GM23248 (cell line): ENCODE measurements at regions not wholly inside any gene's neighbourhood (a gene's known extent, or its start where the extent isn't known, plus 50 kb on each side); places are given as distances from the start of the nearest gene placed in this dataset.

ENCODE experiments used
- DNase-seq: peaks from one replicate; pipeline ENCODE4 v3.0.0-alpha.2; 2015
- H2AFZ ChIP-seq: fragments of 200-600 bp; sonication (generic); 2 replicates; pipeline ENCODE4 v1.6.1; 2016; ENCODE audit warnings: antibody characterized with exemption
- H3F3A ChIP-seq: fragments of 200-600 bp; sonication (generic); 2 replicates; pipeline ENCODE4 v1.6.1; 2016; ENCODE audit warnings: mild to moderate bottlenecking, antibody characterized with exemption, mixed run types; ENCODE audit not compliant: insufficient read depth
- H3K27ac ChIP-seq: fragments of 200-600 bp; sonication (generic); 2 replicates; pipeline ENCODE4 v1.5.1; 2016; ENCODE audit warnings: mild to moderate bottlenecking
- H3K27me3 ChIP-seq: fragments of 200-600 bp; sonication (generic); replicated peaks from 2 replicates; pipeline ENCODE4 v1.6.1; 2016; ENCODE audit warnings: mild to moderate bottlenecking; ENCODE audit not compliant: insufficient read depth
- H3K36me3 ChIP-seq: fragments of 200-600 bp; sonication (generic); 2 replicates; pipeline ENCODE4 v1.6.1; 2016; ENCODE audit warnings: low read depth, mild to moderate bottlenecking
- H3K4me1 ChIP-seq: fragments of 200-600 bp; sonication (generic); 2 replicates; pipeline ENCODE4 v1.6.1; 2016; ENCODE audit warnings: mild to moderate bottlenecking; ENCODE audit not compliant: insufficient read depth
- H3K4me2 ChIP-seq: fragments of 200-600 bp; sonication (generic); one replicate; pipeline ENCODE4 v1.6.1; 2016; ENCODE audit warnings: mild to moderate bottlenecking; ENCODE audit not compliant: unreplicated experiment
- H3K4me3 ChIP-seq: fragments of 200-600 bp; sonication (generic); 2 replicates; pipeline ENCODE4 v1.5.1; 2016; ENCODE audit warnings: mild to moderate bottlenecking
- H3K79me2 ChIP-seq: fragments of 200-600 bp; sonication (generic); 2 replicates; pipeline ENCODE4 v1.6.1; 2016; ENCODE audit warnings: mild to moderate bottlenecking; ENCODE audit not compliant: insufficient read depth
- H3K9ac ChIP-seq: fragments of 200-600 bp; sonication (generic); 2 replicates; pipeline ENCODE4 v1.6.1; 2016; ENCODE audit warnings: mild to moderate bottlenecking
- H3K9me2 ChIP-seq: fragments of 200-600 bp; sonication (generic); 2 replicates; pipeline ENCODE4 v1.6.1; 2016; ENCODE audit warnings: mixed run types, mild to moderate bottlenecking, moderate library complexity; ENCODE audit not compliant: insufficient read depth
- H3K9me3 ChIP-seq: fragments of 200-600 bp; sonication (generic); one replicate; pipeline ENCODE4 v1.6.1; 2017; ENCODE audit warnings: low read depth
- H4K20me1 ChIP-seq: fragments of 200-600 bp; sonication (generic); 2 replicates; pipeline ENCODE4 v1.6.0; 2016; ENCODE audit not compliant: insufficient read depth
- EZH2 ChIP-seq: fragments of 200-600 bp; sonication (generic); IDR thresholded peaks from 2 replicates; pipeline ENCODE4 v1.6.1; 2018; ENCODE audit warnings: antibody characterized with exemption, mild to moderate bottlenecking; ENCODE audit not compliant: insufficient read depth, poor library complexity, severe bottlenecking
- EZH2phosphoT487 ChIP-seq: fragments of 200-600 bp; sonication (generic); IDR thresholded peaks from 2 replicates; pipeline ENCODE4 v1.6.1; 2018; ENCODE audit warnings: antibody characterized with exemption, moderate library complexity, mild to moderate bottlenecking, low read depth; ENCODE audit not compliant: insufficient read depth
- WGBS, 2 experiments: methylation state at CpG; one replicate each; pipeline ENCODE4 v1.1.6; 2015 to 2017; ENCODE audit warnings: low lambda C conversion rate in 2 of 2, low coverage in 1 of 2; ENCODE audit errors: missing lambda C conversion rate in 2 of 2; 5-methylcytosine and 5-hydroxymethylcytosine counted together
- in situ Hi-C: fragments of 300-500 bp; cut with MboI; formaldehyde crosslinking; loops from 2 replicates; pipeline ENCODE4 v1.15.0; 2020

GRCh38 chr4:63036159-63036866, 1372.9 kb downstream of the TECRL start:
- in situ Hi-C loops: no loop called here
- H3K4me1 ChIP-seq: no peaks in the 10 kb centered on the region
- WGBS, 2 experiments: 22 to 28% methylated on average over 8 of the region's 8 CpGs
- no peak overlapping the region for H3K4me3 ChIP-seq
- H3K27me3 ChIP-seq: no peaks in the 10 kb centered on the region
- H3K4me2 ChIP-seq: no peak overlapping the region
- H3F3A ChIP-seq: no peaks in the 10 kb centered on the region
- H3K9me3 ChIP-seq: no peaks in the 10 kb centered on the region
- H3K9me2 ChIP-seq: no peaks in the 10 kb centered on the region
- DNase-seq: no peak
- no peaks in the 10 kb centered on the region for H4K20me1 ChIP-seq
- H2AFZ ChIP-seq: no peak overlapping the region
- no peak overlapping the region for H3K27ac ChIP-seq
- TF ChIP-seq EZH2 (no peak), EZH2phosphoT487 (no peak)
- H3K9ac ChIP-seq: no peak overlapping the region
- no peaks in the 10 kb centered on the region for H3K36me3 ChIP-seq
- H3K79me2 ChIP-seq: no peaks in the 10 kb centered on the region

- Histone ChIP-seq H3K79me2 (no peaks in the 10 kb centered on the region), H3K9me2 (no peaks in the 10 kb centered on the region), H3K4me1 (no peaks in the 10 kb centered on the region), H3F3A (no peaks in the 10 kb centered on the region), H3K27ac (no peak overlapping the region), H3K9ac (no peak overlapping the region), H4K20me1 (no peaks in the 10 kb centered on the region), H3K36me3 (no peaks in the 10 kb centered on the region), H3K9me3 (no peaks in the 10 kb centered on the region), H3K4me3 (no peak overlapping the region), H3K27me3 (no peaks in the 10 kb centered on the region), H2AFZ (no peak overlapping the region), H3K4me2 (no peak overlapping the region)
- in situ Hi-C loops: no loop called here
- TF ChIP-seq EZH2 (no peak), EZH2phosphoT487 (no peak)
- 43 to 75% methylated on average over 3 of the region's 3 CpGs for WGBS, 2 experiments
- DNase-seq: no peak
Observed at GRCh38 chr4:63029380-63029779, 1379.9 kb downstream of the TECRL start.

GRCh38 chr4:63020661-63021060, 1388.6 kb downstream of the TECRL start:
- no peak overlapping the region for H3K4me2 ChIP-seq
- no peak overlapping the region for H3K4me3 ChIP-seq
- H3K79me2 ChIP-seq: no peaks in the 10 kb centered on the region
- no peaks in the 10 kb centered on the region for H4K20me1 ChIP-seq
- no peak for DNase-seq
- no peaks in the 10 kb centered on the region for H3K4me1 ChIP-seq
- TF ChIP-seq EZH2phosphoT487: no peak
- TF ChIP-seq EZH2: no peak
- no peaks in the 10 kb centered on the region for H3K27me3 ChIP-seq
- WGBS, 2 experiments: 19 to 22% methylated on average over 1 of the region's 1 CpG
- peaks cover 2% of the 10 kb centered on the region for H3K9me3 ChIP-seq
- H3F3A ChIP-seq: no peaks in the 10 kb centered on the region
- no peak overlapping the region for H2AFZ ChIP-seq
- no peak overlapping the region for H3K9ac ChIP-seq
- H3K9me2 ChIP-seq: no peaks in the 10 kb centered on the region
- in situ Hi-C loops: no loop called here
- no peaks in the 10 kb centered on the region for H3K36me3 ChIP-seq
- H3K27ac ChIP-seq: no peak overlapping the region

- Histone ChIP-seq H2AFZ (no peak overlapping the region), H3K4me3 (no peak overlapping the region), H3K9me3 (no peaks in the 10 kb centered on the region), H4K20me1 (no peaks in the 10 kb centered on the region), H3K9ac (no peak overlapping the region), H3K4me2 (no peak overlapping the region), H3F3A (no peaks in the 10 kb centered on the region), H3K27me3 (no peaks in the 10 kb centered on the region), H3K36me3 (no peaks in the 10 kb centered on the region), H3K9me2 (no peaks in the 10 kb centered on the region), H3K4me1 (no peaks in the 10 kb centered on the region), H3K79me2 (no peaks in the 10 kb centered on the region), H3K27ac (no peak overlapping the region)
- WGBS, 2 experiments: 15% methylated on average over 2 of the region's 2 CpGs
- TF ChIP-seq EZH2: no peak
- no peak for TF ChIP-seq EZH2phosphoT487
- DNase-seq: no peak
- in situ Hi-C loops: no loop called here
Observed at GRCh38 chr4:63017300-63017699, 1392.0 kb downstream of the TECRL start.

DNA sequence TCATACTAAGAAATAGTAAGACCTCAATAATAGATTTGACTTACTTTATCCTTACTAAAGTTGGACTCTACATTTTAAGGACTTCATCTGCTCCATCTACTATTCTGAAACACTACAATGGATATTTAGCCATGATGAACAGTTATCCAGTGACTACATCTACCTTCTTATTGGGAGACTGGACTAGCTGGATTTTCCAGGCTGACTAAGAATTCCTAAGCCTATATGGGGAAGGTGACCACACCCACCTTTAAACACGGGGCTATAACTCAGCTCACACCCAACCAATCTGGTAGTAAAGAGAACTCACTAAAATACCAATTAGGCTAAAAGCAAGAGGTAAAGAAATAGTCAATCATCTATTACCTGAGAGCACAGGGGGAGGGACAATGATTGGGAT, 1438.4 kb downstream of the TECRL start:
- Histone ChIP-seq H3K9ac (no peak overlapping the region), H3K27ac (no peak overlapping the region), H3K4me1 (no peaks in the 10 kb centered on the region), H4K20me1 (no peaks in the 10 kb centered on the region), H3K36me3 (no peaks in the 10 kb centered on the region), H2AFZ (no peak overlapping the region), H3K79me2 (no peaks in the 10 kb centered on the region), H3K9me2 (no peaks in the 10 kb centered on the region), H3K9me3 (no peaks in the 10 kb centered on the region), H3K4me3 (no peak overlapping the region), H3F3A (no peaks in the 10 kb centered on the region), H3K27me3 (no peaks in the 10 kb centered on the region), H3K4me2 (no peak overlapping the region)
- 0 to 4% methylated on average over 1 of the region's 1 CpG for WGBS, 2 experiments
- TF ChIP-seq EZH2 (no peak), EZH2phosphoT487 (no peak)
- in situ Hi-C loops: no loop called here
- DNase-seq: no peak
